ENCODE measurements at regions not wholly inside any gene's neighbourhood (a gene's known extent, or its start where the extent isn't known, plus 50 kb on each side); places are given as distances from the start of the nearest gene placed in this dataset.
"Not testable (repeated sequence)": the region's sequence is repeated elsewhere in the genome, so short reads cannot be mapped to it uniquely, and the experiment has no call there.

- no peak for DNase-seq
These were observed 221.5 kb upstream of the CAND1 start for GRCh38 chr12:67047634-67048033.

- no peak for DNase-seq
These were observed 220.8 kb upstream of the CAND1 start for GRCh38 chr12:67048371-67048770.

GRCh38 chr12:67049199-67049598 lies 220.0 kb upstream of the CAND1 start:
- DNase-seq = not testable (repeated sequence)

- DNase-seq = no peak
These were observed 216.2 kb upstream of the CAND1 start for GRCh38 chr12:67052981-67053380.

GRCh38 chr12:67056329-67056728 lies 212.8 kb upstream of the CAND1 start:
- no peak for DNase-seq

DNA sequence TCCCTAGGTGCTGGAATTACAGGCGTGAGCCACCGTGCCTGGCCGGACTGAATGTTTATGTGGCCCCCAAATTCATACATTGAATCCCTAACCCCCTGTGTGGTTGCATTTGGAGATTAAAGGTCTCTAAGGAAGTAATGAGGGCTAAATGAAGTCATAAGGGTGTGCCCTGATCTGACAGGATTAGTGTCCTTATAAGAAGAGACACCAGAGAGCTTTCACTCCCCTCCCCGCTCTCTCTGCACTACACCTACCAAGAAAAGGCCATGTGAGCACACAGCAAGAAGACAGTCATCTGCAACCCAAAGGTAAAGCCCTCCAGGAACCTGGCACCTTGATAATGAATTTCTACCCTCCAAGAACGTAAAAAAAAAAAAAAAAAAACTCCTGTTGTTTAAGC lies 212.1 kb upstream of the CAND1 start:
- no peak for DNase-seq

GRCh38 chr12:67062193-67062592 lies 207.0 kb upstream of the CAND1 start:
- no peak for DNase-seq

GRCh38 chr12:67067453-67068203 lies 201.5 kb upstream of the CAND1 start:
- no peak for DNase-seq

DNA sequence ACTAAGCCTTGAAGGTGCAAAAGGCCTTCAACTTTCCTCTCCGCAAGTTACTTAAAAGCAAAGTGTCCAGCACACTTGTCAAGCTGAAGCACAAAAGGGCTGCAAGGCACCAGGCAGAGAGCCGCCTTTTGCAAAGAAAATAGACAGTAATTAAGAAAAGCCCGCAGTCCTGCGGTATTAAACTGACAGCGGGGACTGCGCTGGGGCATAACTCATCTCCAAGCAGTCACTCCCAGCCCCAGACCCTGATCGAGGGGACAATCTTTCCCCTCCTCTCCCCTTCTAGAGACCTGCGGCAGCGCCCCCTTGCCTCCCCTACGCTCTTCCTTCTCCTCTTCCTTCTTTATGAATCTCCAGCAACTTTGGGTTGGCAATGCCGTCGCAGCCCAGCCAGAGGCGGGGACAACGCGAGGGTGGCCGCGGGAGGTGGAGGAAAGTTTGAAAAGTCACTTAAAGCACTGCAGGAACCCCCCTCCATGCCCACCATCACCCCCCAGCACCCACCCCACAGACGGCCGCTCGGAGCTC lies 200.9 kb upstream of the CAND1 start:
- DNase-seq = peak; percentile 63

GRCh38 chr12:67068761-67069450 lies 200.3 kb upstream of the CAND1 start:
- DNase-seq = peak; percentile 76

DNA sequence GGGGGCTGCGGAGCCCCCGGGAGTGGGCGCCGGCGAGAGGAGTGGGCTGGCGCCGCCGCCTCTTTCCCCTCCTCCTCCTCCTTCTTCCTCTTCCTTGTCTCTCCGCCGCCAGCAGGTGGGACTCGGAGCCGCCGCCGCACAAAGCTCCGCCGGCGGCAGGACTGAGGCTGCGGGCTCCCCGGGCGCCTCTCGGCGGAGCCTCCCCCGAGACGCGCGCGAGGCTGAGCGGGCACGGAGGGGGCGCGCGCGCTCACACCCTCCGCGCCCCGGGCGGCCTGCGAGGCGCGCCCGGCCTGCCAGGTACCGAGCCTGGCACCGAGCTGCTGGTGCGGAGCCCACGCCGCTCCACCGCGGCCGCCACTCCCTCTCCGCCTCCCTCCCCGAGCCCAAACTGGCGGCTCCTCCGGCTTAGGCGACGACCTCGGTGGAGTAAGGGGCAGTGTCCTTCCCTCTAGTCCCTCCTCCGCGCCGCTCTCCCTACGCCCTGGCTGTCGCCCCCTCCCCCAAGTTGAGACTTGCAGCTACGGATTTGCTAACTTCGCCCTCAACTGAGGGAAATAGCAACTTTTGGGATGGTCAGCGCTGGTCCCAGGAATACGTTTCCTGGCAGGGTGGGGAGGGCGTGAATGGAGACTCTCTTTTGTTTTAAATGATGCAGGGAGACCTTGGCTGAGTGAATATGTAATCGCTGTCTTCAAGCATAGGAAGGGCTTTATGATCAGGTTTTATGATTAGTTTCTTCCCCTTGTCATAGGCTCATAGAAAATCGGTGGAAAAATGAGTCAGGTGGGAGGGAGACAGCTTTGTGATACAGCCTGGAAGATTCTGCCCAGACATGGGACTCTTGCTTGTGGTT lies 199.5 kb upstream of the CAND1 start:
- DNase-seq = peak; percentile 77

DNA sequence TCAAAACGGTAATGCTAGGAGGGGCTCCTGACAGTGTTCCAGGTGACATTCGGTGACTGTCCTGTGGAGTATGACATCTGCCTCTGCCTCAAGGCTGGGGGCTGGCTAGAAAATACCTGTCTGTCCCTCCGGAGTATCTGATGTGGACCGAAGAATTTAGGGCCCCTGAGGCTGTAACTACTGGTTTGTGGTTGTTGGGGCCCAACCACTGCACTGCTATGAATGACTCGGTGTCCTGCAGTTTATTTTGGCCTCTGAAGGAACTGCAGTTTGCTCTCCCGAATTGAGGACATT lies 198.9 kb upstream of the CAND1 start:
- no peak for DNase-seq

DNA sequence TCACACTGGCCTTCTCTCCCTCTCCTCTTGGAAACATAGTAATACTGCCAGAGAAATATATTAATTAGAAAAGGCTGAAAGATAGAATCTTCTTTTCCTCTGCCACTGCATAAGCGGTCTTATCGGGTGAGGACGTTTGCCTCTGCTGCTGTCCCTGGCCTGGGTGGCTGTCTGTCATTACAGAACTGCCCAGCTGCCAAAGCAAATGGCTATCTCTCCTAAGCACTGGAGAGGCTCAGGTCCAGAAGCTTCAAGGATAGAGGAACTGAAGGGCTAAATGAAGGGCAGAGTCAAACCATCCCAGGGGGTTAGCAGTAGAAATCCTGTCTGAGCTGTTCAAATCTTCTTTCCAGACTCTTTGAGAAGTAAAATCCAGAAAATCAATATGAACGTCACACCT lies 198.6 kb upstream of the CAND1 start:
- no peak for DNase-seq

DNA sequence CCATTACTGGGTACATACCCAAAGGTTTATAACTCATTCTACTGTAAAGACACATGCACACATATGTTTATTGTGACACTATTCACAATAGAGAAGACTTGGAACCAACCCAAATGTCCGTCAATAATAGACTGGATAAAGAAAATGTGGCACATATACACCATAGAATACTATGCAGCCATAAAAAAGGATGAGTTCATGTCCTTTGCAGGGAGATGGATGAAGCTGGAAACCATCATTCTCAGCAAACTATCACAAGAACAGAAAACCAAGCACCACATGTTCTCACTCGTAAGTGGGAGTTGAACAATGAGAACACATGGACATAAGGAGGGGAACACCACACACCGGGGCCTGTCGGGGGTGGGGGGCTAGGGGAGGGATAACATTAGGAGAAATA lies 196.9 kb upstream of the CAND1 start:
- not testable (repeated sequence) for DNase-seq

GRCh38 chr12:67073336-67073735 lies 195.8 kb upstream of the CAND1 start:
- DNase-seq = no peak

DNA sequence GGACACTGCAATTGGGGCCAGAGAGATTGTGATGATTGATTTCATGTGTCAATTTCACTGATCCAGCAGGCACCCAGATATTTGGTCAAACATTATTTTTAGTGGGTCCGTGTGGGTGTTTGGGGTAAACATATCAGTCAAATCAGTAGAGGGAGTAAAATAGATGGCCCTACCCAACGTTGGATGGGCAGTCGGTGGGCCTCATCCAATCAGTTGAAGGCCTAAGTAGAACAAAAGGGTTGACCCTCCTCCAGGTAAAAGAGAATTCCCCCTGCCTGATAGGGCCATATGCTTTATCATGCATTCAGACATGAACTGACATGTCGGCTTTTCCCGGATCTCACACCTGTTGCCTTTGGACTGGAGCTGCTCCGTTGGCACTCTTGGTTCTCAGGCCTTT lies 195.1 kb upstream of the CAND1 start:
- no peak for DNase-seq

DNA sequence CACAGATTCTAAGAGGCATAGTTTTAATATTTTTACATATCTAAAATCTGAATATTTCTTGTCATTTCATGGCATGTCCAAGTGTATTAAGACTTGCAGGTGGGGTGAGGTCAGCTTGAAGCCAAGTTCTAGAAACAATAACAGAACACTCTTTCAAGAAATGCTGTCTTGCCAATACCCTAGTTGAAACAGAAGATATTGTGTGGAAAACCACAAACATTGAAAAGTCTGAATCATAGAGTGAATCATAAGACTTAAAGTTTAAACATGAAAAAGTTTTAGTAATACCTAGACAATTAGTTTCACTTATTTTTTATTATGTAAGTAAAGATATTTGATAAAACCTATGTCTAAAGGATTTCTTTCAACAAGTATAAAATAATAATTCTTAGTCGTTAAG lies 191.5 kb upstream of the CAND1 start:
- DNase-seq = no peak

DNA sequence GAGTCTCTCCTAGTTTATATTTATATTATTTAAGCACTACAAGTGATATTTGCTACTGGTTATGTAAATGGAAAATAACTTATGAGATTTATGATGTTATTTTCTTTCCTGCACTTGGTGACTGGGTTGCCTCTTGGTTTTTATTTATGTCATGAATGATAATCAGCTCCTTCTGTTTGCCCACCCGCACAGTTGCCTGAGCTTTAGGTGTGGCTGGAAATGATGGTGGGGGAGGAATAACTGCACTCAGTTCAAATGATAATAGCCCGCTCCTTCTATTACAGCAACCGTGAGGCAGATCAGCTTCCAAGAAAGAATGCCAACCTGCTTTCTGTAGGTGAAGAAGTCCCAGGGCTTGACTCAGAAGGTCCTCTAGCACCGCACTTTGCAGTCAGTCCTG lies 190.2 kb upstream of the CAND1 start:
- DNase-seq = no peak

DNA sequence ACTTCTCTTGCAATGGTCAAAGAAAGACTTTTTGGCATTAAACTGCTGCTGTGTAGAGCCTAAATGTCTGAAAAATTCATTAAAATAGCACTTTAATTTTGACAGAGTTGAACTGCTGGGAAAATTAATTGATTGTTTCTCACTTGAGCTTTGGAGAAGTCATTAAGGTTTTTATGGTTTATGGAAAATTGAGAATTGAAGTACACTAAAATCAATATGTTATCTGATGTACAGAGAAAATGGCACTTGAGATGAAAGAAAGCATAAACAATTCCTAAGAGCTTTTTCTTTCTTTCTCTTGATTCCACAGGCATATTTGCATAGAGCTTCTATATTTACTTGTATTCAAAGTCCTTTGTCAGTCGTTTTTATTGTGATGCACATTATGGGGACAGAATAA lies 188.5 kb upstream of the CAND1 start:
- DNase-seq = no peak

- no peak for DNase-seq
These were observed 186.9 kb upstream of the CAND1 start for GRCh38 chr12:67082221-67082620.

- DNase-seq = no peak
These were observed 183.5 kb upstream of the CAND1 start for GRCh38 chr12:67085699-67086098.

- no peak for DNase-seq
These were observed 183.0 kb upstream of the CAND1 start for GRCh38 chr12:67086116-67086515.

- DNase-seq = no peak
These were observed 180.6 kb upstream of the CAND1 start for GRCh38 chr12:67088401-67089118.

Measured in activated effector memory CD4-positive, alpha-beta T cell treated with anti-CD3 and anti-CD28 coated beads, Interleukin-2, amount 50 U/mL, for 16 hours (primary cell).